ENCODE measurements at regions not wholly inside any gene's neighbourhood (a gene's known extent, or its start where the extent isn't known, plus 50 kb on each side); places are given as distances from the start of the nearest gene placed in this dataset.

- TF ChIP-seq EZH2 (IDR thresholded peaks at IDR 0.05; ENCODE audit: low read length, missing control alignments) (no peak), CTCF (conservative IDR thresholded peaks at IDR 0.05 in 1 of 2, IDR thresholded peaks at IDR 0.05 in 1 of 2; ENCODE audit: low read depth in 1 of 2, low read length in 2 of 2) (no peak)
Observed at GRCh38 chr18:25724997-25725396, 365.4 kb downstream of the SS18 start.
